DOHH2 (cell line): ENCODE measurements at regions not wholly inside any gene's neighbourhood (a gene's known extent, or its start where the extent isn't known, plus 50 kb on each side); places are given as distances from the start of the nearest gene placed in this dataset.

Experiments
- H3F3A ChIP-seq: fragments of 200-600 bp; sonication (generic), shearing (Covaris generic); 2 replicates; pipeline ENCODE4 v1.6.0; 2016; ENCODE audit warnings: antibody characterized with exemption, mild to moderate bottlenecking; ENCODE audit not compliant: control insufficient read depth, insufficient read depth
- H3K27ac ChIP-seq: fragments of 200-600 bp; sonication (generic); 2 replicates; pipeline ENCODE4 v1.5.1; 2014; ENCODE audit warnings: low read depth, mild to moderate bottlenecking, low read length, moderate library complexity
- H3K27me3 ChIP-seq: fragments of 200-600 bp; sonication (generic); 2 replicates; pipeline ENCODE4 v1.6.1; 2014; ENCODE audit warnings: mild to moderate bottlenecking, low read length, mixed read lengths; ENCODE audit not compliant: control insufficient read depth
- H3K36me3 ChIP-seq: fragments of 200-600 bp; sonication (generic); 2 replicates; pipeline ENCODE4 v1.6.1; 2014; ENCODE audit warnings: mild to moderate bottlenecking, low read length, moderate library complexity, mixed read lengths; ENCODE audit not compliant: control insufficient read depth
- H3K4me1 ChIP-seq: fragments of 200-600 bp; sonication (generic); 2 replicates; pipeline ENCODE4 v1.6.1; 2014; ENCODE audit warnings: mild to moderate bottlenecking, low read length, mixed read lengths; ENCODE audit not compliant: control insufficient read depth
- H3K4me2 ChIP-seq: fragments of 200-600 bp; sonication (generic); 2 replicates; pipeline ENCODE4 v1.6.0; 2014; ENCODE audit warnings: mild to moderate bottlenecking, low read length, moderate library complexity
- H3K4me3 ChIP-seq: fragments of 200-600 bp; sonication (generic); 2 replicates; pipeline ENCODE4 v1.5.1; 2014; ENCODE audit warnings: mild to moderate bottlenecking, low read length, mixed read lengths
- H3K79me2 ChIP-seq: fragments of 200-600 bp; sonication (generic); 2 replicates; pipeline ENCODE4 v1.6.1; 2014; ENCODE audit warnings: mild to moderate bottlenecking, low read length, mixed read lengths; ENCODE audit not compliant: control insufficient read depth
- H3K9me2 ChIP-seq: fragments of 200-600 bp; sonication (generic); replicated peaks from 2 replicates; pipeline ENCODE4 v1.6.1; 2014; ENCODE audit warnings: mild to moderate bottlenecking, low read length, mixed read lengths; ENCODE audit not compliant: control insufficient read depth
- H3K9me3 ChIP-seq: fragments of 200-600 bp; sonication (generic); 2 replicates; pipeline ENCODE4 v1.6.1; 2014; ENCODE audit warnings: antibody characterized with exemption, low read length, mixed read lengths; ENCODE audit not compliant: control insufficient read depth, insufficient read depth
- H4K20me1 ChIP-seq: fragments of 200-600 bp; sonication (generic); 2 replicates; pipeline ENCODE4 v1.6.0; 2014; ENCODE audit warnings: low read depth, mild to moderate bottlenecking, antibody characterized with exemption, low read length, moderate library complexity; ENCODE audit not compliant: control insufficient read depth, insufficient read depth
- CTCF ChIP-seq: fragments of 200-600 bp; sonication (generic); IDR thresholded peaks from one replicate; pipeline ENCODE4 v1.5.1; 2014; ENCODE audit warnings: antibody characterized with exemption, mild to moderate bottlenecking, low read depth, low read length; ENCODE audit not compliant: poor library complexity, severe bottlenecking
- EZH2phosphoT487 ChIP-seq: fragments of 200-600 bp; sonication (generic); IDR thresholded peaks from 2 replicates; pipeline ENCODE4 v1.6.1; 2017; ENCODE audit warnings: borderline replicate concordance, mild to moderate bottlenecking, antibody characterized with exemption, low read length, moderate library complexity, mixed read lengths

DNA sequence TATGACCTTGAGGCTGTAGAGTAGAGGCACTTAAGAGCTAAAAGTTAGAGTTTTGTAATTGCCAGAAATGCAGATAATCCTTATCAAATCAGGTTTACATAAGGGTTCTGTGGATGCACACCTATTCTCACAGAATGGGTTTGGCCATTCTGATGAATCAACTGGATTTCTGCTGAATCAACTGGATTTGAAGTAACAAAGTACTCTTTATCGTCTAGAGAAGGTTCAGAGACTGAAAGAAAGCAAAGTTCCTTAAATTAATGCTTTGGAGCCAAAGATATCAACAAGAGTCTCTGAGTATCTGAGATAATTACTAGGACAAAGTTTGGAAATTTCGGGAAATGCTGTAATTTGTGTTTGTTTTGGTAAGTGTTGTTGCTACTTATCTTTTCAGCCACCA, 669.6 kb upstream of the ZNF608 start:
- Histone ChIP-seq H3K4me1 (peaks cover 22% of the 10 kb centered on the region), H3K27me3 (no peaks in the 10 kb centered on the region), H3K9me2 (no peaks in the 10 kb centered on the region), H4K20me1 (no peaks in the 10 kb centered on the region), H3K4me3 (no peak overlapping the region), H3K9me3 (no peaks in the 10 kb centered on the region), H3K36me3 (no peaks in the 10 kb centered on the region), H3K27ac (no peak overlapping the region), H3K4me2 (no peak overlapping the region), H3K79me2 (no peaks in the 10 kb centered on the region), H3F3A (no peaks in the 10 kb centered on the region)
- TF ChIP-seq CTCF (no peak), EZH2phosphoT487 (no peak)

GRCh38 chr5:125421006-125421405, 674.6 kb upstream of the ZNF608 start:
- Histone ChIP-seq H3K4me2 (no peak overlapping the region), H3K4me1 (no peaks in the 10 kb centered on the region), H4K20me1 (no peaks in the 10 kb centered on the region), H3K9me3 (no peaks in the 10 kb centered on the region), H3K79me2 (no peaks in the 10 kb centered on the region), H3F3A (no peaks in the 10 kb centered on the region), H3K27ac (no peak overlapping the region), H3K27me3 (no peaks in the 10 kb centered on the region), H3K9me2 (no peaks in the 10 kb centered on the region), H3K36me3 (no peaks in the 10 kb centered on the region), H3K4me3 (no peak overlapping the region)
- no peak for TF ChIP-seq CTCF
- TF ChIP-seq EZH2phosphoT487 = no peak

DNA sequence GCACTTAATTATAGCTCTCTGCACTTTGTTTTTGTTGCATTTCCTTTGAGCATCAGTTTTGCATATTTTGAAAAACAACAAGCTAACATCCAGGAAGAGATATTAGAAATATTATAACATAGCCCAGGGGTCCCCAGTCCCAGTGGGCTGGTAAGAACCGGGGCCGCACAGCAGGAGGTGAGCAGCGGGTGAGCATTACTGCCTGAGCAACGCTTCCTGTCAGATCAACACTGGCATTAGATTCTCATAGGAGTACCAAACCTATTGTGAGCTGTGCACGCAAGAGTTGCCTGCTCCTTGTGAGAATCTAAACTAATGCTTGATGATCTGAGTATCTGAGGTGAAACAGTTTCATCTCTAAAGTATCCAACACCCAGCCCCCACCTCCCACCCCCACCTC, 675.9 kb upstream of the ZNF608 start:
- no peak overlapping the region for H3K27ac ChIP-seq
- H3K27me3 ChIP-seq = no peaks in the 10 kb centered on the region
- H3K4me1 ChIP-seq = no peaks in the 10 kb centered on the region
- H3F3A ChIP-seq = no peaks in the 10 kb centered on the region
- no peaks in the 10 kb centered on the region for H3K36me3 ChIP-seq
- no peak overlapping the region for H3K4me3 ChIP-seq
- TF ChIP-seq EZH2phosphoT487 (no peak), CTCF (no peak)
- no peaks in the 10 kb centered on the region for H3K9me2 ChIP-seq
- H4K20me1 ChIP-seq = no peaks in the 10 kb centered on the region
- no peaks in the 10 kb centered on the region for H3K79me2 ChIP-seq
- no peak overlapping the region for H3K4me2 ChIP-seq
- no peaks in the 10 kb centered on the region for H3K9me3 ChIP-seq

DNA sequence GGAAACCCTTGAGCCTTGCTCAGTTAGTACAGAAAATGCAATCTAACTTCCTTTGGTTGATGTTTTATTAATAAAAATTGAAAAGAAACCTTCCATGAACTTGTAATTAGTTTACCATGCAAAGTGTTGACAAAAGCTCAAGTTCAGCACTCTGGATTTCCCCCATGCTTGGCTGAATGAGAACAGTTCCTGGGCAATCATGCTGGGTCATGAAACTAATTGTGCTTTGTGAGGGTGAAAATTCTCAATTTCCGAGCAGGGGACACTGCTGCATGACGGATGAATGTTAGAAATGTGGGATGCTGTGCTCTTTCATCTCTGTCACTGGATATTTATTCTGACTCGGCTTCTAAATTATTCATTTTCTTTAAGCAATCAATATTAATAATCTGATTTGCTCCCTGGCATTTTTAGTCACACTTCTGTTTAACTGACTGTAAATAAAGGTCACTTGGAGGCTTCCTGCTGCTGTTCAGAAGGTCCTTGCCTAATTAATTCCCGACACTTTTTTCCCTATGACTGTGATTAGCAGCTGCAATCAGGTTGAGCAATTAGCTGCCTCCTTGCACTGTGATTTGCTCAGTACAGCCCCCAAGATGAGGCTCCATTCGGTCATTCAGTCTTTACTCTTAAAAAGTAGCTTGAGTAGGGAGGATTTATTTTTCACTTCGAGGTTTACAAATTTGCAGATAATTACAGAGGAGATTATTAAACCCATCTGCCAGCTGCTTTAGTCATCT, 678.1 kb upstream of the ZNF608 start:
- TF ChIP-seq EZH2phosphoT487 = no peak
- no peak for TF ChIP-seq CTCF
- no peaks in the 10 kb centered on the region for H4K20me1 ChIP-seq
- H3K36me3 ChIP-seq = no peaks in the 10 kb centered on the region
- H3K4me2 ChIP-seq = no peak overlapping the region
- H3K4me1 ChIP-seq = no peaks in the 10 kb centered on the region
- no peaks in the 10 kb centered on the region for H3K9me3 ChIP-seq
- no peak overlapping the region for H3K4me3 ChIP-seq
- H3K9me2 ChIP-seq = no peaks in the 10 kb centered on the region
- H3K27ac ChIP-seq = no peak overlapping the region
- H3K79me2 ChIP-seq = no peaks in the 10 kb centered on the region
- no peaks in the 10 kb centered on the region for H3F3A ChIP-seq
- H3K27me3 ChIP-seq = no peaks in the 10 kb centered on the region
